HFF-Myc (cell line): ENCODE measurements at regions not wholly inside any gene's neighbourhood (a gene's known extent, or its start where the extent isn't known, plus 50 kb on each side); places are given as distances from the start of the nearest gene placed in this dataset.

Experiments
- DNase-seq: peaks from one replicate; pipeline ENCODE4 v3.0.0-alpha.2; 2011; ENCODE audit warnings: low read depth; ENCODE audit errors: extremely low read depth
- H3K4me3 ChIP-seq: replicated peaks from 2 replicates; pipeline ENCODE4 v1.5.1; 2011; ENCODE audit warnings: low read depth, mild to moderate bottlenecking, control low read depth, low read length
- TF ChIP-seq, protein P1 (sequence below): IDR thresholded peaks from 2 replicates; pipeline ENCODE4 v1.5.1; 2012; ENCODE audit warnings: mild to moderate bottlenecking, low read depth, low read length, control low read depth; ENCODE audit errors: missing control alignments

DNA sequence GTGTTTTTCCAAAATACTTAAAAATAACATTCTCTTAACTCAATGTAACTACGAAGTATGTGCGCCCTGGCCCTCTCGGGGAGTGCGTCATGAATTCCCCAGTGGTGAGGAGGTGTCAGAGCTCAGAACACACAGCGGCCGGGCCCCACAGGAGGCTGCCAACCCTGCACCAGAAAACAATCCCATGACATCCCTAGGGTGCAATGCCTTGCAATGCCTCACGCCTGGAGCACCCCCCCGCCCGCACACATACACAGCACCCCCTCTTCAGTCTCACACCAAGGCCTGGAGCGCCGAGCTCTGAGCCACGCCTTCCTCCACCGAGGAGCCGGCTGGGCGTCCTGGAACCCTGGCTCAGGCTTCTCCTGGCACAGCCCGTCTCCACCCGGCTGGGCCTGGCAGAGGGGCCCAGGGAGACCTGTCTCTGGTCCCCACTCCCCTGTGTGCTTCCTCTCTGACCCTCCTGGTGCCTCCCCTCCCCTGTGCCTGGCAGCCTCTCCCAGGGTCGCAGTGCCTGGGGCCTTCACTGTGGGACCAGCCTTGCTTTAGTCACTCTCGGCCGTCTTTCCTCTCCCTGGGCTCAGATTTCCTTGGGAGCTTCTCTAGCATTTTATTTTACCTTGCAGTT lies 108.2 kb upstream of the ADRA2C start:
- TF ChIP-seq, protein P1, sequence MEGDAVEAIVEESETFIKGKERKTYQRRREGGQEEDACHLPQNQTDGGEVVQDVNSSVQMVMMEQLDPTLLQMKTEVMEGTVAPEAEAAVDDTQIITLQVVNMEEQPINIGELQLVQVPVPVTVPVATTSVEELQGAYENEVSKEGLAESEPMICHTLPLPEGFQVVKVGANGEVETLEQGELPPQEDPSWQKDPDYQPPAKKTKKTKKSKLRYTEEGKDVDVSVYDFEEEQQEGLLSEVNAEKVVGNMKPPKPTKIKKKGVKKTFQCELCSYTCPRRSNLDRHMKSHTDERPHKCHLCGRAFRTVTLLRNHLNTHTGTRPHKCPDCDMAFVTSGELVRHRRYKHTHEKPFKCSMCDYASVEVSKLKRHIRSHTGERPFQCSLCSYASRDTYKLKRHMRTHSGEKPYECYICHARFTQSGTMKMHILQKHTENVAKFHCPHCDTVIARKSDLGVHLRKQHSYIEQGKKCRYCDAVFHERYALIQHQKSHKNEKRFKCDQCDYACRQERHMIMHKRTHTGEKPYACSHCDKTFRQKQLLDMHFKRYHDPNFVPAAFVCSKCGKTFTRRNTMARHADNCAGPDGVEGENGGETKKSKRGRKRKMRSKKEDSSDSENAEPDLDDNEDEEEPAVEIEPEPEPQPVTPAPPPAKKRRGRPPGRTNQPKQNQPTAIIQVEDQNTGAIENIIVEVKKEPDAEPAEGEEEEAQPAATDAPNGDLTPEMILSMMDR = no peak
- H3K4me3 ChIP-seq = no peak overlapping the region
- DNase-seq = peak; percentile 9

DNA sequence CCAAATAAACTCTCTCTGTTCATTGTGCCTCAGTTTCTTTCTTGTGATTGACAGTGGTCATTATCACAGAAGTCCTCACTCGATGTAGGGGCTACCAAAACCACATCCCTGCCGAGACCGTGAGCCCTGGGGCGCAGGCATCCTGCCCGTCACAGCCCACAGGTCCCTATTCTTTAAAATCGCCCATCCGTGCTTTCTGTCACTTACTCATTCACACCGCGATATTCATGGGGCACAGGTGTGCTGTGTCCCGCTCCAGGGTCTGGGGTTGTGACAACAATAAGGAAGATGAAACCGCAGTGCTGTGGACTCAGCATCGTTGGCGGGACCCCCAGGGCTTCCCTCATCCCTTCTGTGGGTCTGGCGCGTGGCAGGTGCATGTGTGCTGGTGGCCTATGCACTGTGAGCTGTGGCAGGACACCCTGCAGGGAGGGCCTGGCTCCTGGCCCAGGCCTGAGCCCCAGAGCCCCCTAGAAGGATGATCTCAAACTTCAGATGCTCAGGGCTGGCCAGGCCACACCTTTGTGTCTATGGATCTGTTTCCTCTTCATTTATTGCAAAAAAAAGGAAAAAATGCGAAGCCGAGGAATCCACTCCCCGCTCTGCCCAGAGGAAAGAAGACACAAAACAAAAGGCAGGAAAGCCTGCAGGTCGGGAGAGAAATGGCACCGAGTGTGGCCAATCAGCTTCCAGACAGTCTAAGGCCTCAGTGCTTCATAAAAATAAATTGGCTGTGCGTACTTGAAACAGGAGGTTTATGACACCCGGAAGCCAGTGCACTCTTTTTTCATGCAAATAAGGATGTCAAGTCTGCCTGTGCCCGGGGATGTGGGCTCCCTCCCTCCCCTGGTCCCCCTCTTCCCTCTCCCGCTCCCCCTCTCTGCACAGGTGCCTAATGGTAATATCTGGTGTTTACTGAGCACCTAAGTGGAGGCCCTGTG lies 109.5 kb upstream of the ADRA2C start:
- TF ChIP-seq, protein P1 = no peak
- no peak for DNase-seq
- no peak overlapping the region for H3K4me3 ChIP-seq

DNA sequence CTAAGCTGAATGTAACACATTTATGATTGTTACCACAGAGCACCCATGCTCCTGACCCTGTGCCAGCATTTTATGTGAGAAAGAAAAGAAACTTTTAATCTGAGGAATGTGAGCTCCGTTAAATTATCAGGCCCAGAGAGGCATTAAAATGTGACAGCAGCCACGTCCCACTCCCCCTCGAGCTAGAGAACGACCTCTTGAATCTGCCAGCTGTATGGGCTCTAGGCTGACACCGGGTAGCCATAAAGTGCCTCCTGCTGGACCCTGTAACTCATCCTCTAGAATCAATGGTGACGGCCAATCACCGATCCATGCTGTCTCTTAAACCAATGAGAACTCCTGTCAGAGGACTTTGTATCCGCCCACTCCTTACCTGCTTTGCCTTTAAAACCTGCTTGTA lies 110.2 kb upstream of the ADRA2C start:
- H3K4me3 ChIP-seq = no peak overlapping the region
- TF ChIP-seq, protein P1 = no peak
- DNase-seq = no peak

DNA sequence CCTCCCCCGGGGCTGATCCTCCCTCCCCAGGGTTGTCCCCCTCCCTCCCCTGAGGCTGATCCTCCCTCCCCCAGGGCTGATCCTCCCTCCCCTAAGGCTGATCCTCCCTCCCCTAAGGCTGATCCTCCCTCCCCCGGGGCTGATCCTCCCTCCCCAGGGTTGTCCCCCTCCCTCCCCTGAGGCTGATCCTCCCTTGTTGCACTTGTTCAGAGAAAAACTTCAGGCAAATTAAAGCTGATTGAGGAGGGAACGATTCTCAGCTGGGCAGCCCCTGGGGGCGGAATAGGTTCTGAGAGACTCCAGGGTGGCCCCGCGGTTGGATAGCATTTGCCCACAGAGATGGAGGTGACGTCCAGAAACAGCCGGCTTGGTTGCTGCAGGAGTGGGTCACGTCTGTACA lies 110.7 kb upstream of the ADRA2C start:
- DNase-seq = no peak
- TF ChIP-seq, protein P1 = no peak
- no peak overlapping the region for H3K4me3 ChIP-seq

DNA sequence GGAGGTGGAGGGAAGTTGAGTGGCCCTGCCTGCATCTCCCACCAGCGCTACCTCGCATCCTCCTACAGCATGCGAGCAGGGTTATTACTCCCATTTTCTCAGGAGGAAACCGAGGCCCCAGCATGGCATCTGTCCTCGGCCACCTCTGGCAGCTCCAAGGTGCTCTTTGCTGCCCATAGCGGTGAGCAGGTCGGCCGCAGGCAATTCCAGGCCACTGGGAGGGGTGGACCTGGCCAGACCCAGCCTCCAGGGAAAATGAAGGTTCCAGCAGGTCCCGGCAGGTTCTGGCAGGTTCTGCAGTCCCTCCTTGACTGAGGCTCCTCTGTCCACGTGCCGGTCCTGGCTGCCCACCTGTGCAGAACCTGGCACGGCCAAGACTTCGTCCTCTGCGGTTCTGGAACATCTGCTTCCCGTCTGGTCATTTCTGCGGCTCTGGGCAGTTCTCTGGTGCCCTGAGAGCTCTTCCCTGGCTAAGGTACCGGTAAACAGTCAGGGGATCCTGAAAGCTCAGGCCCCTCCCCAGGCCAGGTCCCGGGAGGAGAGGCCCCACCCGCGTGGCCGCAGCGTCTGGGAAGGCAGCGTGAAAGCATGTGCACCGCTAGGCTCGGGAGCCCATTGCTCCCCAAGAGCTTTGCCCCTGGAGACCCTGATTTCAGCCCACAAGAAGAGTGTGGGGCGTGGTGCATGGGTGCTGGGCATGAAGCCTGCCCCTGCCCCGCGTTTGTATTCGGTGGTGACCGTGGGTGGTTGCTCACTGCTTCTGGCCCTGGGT lies 112.0 kb upstream of the ADRA2C start:
- H3K4me3 ChIP-seq = no peak overlapping the region
- no peak for DNase-seq
- TF ChIP-seq, protein P1 = no peak

DNA sequence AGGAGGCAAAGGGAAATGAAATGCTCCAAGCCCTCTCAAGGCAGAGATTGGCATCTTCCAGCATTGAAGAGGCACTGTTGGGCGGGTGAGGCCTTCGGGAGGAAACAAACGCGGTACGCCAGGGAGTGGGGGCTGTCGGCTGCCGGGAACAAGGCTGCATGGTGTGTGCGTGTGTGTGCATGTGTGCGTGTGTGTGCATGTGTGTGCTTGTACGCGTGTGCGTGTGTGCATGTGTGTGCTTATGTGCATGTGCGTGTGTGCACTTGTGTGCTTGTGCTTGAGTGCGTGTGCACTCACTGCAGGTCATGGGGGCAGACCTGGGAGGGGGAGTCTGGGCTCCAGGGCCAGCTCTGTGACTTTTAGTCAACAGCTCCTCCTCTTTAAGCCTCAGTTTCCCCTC lies 113.6 kb upstream of the ADRA2C start:
- DNase-seq = no peak
- TF ChIP-seq, protein P1 = no peak

More for the DNA sequence above, 113.6 kb upstream of the ADRA2C start:
- H3K4me3 ChIP-seq = no peak overlapping the region
